Right atrium auricular region (tissue), 2 donors: ENCODE measurements at regions not wholly inside any gene's neighbourhood (a gene's known extent, or its start where the extent isn't known, plus 50 kb on each side); places are given as distances from the start of the nearest gene placed in this dataset.
"Not testable (repeated sequence)": the region's sequence is repeated elsewhere in the genome, so short reads cannot be mapped to it uniquely, and the experiment has no call there.

Source experiments
- DNase-seq: peaks from one replicate; pipeline ENCODE4 v3.0.0-alpha.2; 2019; ENCODE audit warnings: low spot score
- H3K27ac ChIP-seq, 2 donors: fragments of 200-600 bp; sonication (generic); 1 replicate in 1 of 2; 2 replicates in 1 of 2; pipeline ENCODE4 v1.5.1; 2016 to 2019
- H3K27me3 ChIP-seq, 2 donors: fragments of 200-600 bp; sonication (generic); one replicate each; pipeline versions ENCODE4 v1.5.1 to v1.6.0; 2017 to 2019
- H3K36me3 ChIP-seq: fragments of 200-600 bp; sonication (generic); one replicate; pipeline ENCODE4 v1.5.1; 2016
- H3K4me1 ChIP-seq, 2 donors: fragments of 200-600 bp; sonication (generic); one replicate each; pipeline versions ENCODE4 v1.5.1 to v1.6.0; 2017 to 2019
- H3K4me3 ChIP-seq, 2 donors: fragments of 200-600 bp; sonication (generic); 1 replicate in 1 of 2; 2 replicates in 1 of 2; pipeline ENCODE4 v1.5.1; 2017 to 2019; ENCODE audit warnings: mild to moderate bottlenecking in 1 of 2, moderate library complexity in 1 of 2
- H3K9me3 ChIP-seq, 2 donors: fragments of 200-600 bp; sonication (generic); one replicate each; pipeline ENCODE4 v1.5.1; 2019
- TF ChIP-seq, protein P1 (sequence below), 2 donors: fragments of 200-600 bp; sonication (generic); IDR thresholded peaks; one replicate each; pipeline ENCODE4 v1.5.1; 2019; ENCODE audit warnings: antibody characterized with exemption in 2 of 2

DNA sequence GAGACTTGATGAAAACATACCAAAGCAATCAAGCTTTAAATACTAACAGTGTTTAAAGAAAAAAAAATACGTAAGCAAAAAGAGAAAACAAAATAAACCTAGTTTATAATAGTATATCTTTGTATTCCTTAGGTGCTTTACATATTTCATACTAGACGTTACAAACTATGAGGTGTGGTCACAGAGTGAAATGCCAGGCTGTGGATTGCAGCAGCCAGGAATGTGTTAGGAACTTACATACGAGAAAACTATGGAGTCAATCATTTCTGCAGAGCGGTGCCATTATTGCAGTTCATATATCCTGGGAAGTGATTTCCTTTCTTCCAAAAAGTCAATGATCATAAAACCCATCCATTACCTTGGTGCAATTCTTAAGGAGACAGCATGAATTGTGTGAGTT lies 443.6 kb upstream of the GRAMD2B start:
- H3K9me3 ChIP-seq, result no peaks in the 10 kb centered on the region
- H3K27ac ChIP-seq, result no peak overlapping the region
- H3K36me3 ChIP-seq, result no peaks in the 10 kb centered on the region
- DNase-seq, result no peak
- H3K4me1 ChIP-seq, result peaks cover 0 to 10% of the 10 kb centered on the region in 2 donors
- H3K4me3 ChIP-seq, result no peak overlapping the region
- no peaks in the 10 kb centered on the region for H3K27me3 ChIP-seq
- TF ChIP-seq, protein P1, sequence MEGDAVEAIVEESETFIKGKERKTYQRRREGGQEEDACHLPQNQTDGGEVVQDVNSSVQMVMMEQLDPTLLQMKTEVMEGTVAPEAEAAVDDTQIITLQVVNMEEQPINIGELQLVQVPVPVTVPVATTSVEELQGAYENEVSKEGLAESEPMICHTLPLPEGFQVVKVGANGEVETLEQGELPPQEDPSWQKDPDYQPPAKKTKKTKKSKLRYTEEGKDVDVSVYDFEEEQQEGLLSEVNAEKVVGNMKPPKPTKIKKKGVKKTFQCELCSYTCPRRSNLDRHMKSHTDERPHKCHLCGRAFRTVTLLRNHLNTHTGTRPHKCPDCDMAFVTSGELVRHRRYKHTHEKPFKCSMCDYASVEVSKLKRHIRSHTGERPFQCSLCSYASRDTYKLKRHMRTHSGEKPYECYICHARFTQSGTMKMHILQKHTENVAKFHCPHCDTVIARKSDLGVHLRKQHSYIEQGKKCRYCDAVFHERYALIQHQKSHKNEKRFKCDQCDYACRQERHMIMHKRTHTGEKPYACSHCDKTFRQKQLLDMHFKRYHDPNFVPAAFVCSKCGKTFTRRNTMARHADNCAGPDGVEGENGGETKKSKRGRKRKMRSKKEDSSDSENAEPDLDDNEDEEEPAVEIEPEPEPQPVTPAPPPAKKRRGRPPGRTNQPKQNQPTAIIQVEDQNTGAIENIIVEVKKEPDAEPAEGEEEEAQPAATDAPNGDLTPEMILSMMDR (IDR thresholded peaks at IDR 0.05), result no peak

DNA sequence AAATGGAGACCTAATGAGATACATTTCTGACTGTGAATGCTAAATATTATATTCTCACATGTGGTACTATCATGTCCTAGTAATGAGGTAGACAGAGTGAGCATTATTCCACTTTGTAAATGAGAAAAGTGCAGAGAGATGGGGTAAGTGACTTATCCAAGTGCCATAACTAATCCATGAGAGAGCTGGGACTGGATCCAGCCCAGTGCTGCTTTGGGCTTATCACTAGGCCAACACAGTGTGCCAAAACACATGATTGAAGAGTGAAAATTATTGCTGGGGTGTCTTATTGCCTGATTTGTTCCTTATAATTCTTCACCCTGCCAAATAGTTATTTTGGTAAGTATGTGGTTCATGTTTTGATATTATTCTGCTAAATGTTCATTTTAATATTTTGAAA lies 442.2 kb upstream of the GRAMD2B start:
- no peaks in the 10 kb centered on the region for H3K36me3 ChIP-seq
- no peak overlapping the region for H3K27ac ChIP-seq
- no peaks in the 10 kb centered on the region for H3K27me3 ChIP-seq
- no peak overlapping the region for H3K4me3 ChIP-seq
- no peak for DNase-seq
- TF ChIP-seq, protein P1 (IDR thresholded peaks at IDR 0.05), result no peak
- no peaks in the 10 kb centered on the region for H3K9me3 ChIP-seq
- peaks cover 0 to 10% of the 10 kb centered on the region in 2 donors for H3K4me1 ChIP-seq

DNA sequence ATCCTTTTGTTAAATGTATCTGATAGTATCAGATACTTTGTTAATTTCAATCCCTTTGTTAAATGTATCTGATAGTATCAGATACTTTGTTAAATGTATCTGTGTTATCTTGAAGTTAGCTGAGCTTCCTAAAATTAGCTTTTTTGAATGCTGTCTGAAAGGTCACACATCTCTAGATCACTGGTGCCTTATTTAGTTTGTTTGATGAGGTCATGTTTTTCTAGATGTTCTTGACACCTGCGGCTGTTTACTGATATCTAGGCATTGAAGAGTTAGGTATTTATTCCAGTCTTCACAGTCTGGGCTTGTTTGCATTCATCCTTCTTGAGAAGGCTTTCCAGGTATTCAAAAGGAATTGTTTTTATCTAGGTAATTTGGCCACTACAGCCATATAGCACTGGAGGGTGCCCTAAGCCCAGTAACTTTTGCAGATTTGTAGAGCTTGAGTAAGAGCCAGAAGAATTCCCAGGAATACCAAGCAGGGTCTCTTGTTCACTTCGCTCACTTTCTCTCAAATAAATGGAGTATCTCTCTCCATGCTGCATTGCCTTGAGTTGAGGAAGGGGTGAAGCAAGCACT lies 435.4 kb upstream of the GRAMD2B start:
- Histone ChIP-seq H3K4me3 (no peak overlapping the region), H3K27ac (no peak overlapping the region), H3K36me3 (no peaks in the 10 kb centered on the region), H3K4me1 (no peaks in the 10 kb centered on the region), H3K27me3 (no peaks in the 10 kb centered on the region), H3K9me3 (no peaks in the 10 kb centered on the region)
- TF ChIP-seq, protein P1 (IDR thresholded peaks at IDR 0.05), result peak in 1 of 2 donors; percentile 31
- no peak for DNase-seq

DNA sequence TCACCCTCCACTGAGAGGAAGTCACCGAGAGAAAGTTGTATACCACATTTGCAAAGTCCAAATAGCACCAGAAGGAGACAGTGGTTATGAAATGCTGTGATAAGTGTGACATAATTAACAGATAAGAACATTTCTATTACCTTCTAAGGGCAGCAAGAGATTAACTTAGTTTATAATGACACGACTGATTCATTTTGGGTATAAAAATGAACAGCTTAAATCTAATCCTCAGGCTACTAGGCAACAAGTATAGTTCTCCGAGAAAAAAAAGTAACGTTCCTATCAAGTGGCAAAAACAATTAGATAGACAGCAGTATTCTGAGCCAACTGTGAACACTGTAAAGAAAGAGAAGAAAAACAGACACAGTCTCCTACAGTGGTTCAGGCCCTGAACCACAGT lies 431.2 kb upstream of the GRAMD2B start:
- Histone ChIP-seq H3K27ac (peak overlapping the region in 1 of 2 donors; percentile 54), H3K4me3 (no peak overlapping the region), H3K36me3 (no peaks in the 10 kb centered on the region), H3K27me3 (no peaks in the 10 kb centered on the region), H3K9me3 (no peaks in the 10 kb centered on the region), H3K4me1 (no peaks in the 10 kb centered on the region)
- TF ChIP-seq, protein P1 (IDR thresholded peaks at IDR 0.05), result no peak
- no peak for DNase-seq

DNA sequence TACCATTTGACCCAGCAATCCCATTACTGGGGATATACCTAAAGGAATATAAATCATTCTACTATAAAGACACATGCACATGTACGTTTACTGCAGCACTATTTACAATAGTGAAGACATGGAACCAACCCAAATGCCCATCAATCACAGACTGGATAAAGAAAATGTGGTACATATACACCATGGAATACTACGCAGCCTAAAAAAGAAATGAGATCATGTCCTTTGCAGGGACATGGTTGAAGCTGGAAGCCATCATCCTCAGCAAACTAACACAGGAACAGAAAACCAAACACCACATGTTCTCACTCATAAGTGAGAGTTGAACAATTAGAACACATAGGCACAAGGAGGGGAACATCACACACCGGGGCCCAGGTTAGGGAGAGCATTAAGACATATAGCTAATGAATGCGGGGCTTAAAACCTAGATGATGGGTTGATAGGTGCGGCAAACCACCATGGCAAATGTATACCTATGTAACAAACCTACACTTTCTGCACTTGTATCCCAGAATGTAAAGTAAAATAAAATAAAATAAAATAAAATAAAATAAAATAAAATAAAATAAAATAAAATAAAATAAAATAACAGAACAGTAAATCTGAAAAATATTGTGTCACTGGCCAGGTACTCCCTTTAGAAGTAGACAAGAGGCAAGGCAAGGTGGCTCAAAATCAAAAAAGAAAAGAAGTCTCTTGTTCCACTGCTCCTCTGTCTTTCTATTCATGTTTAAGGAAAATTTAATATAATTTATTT lies 423.8 kb upstream of the GRAMD2B start:
- H3K27me3 ChIP-seq, H3K36me3 ChIP-seq, H3K9me3 ChIP-seq, DNase-seq, H3K4me3 ChIP-seq, H3K27ac ChIP-seq: not testable (repeated sequence)
- H3K4me1 ChIP-seq, result peaks cover 0 to 31% of the 10 kb centered on the region in 2 donors

DNA sequence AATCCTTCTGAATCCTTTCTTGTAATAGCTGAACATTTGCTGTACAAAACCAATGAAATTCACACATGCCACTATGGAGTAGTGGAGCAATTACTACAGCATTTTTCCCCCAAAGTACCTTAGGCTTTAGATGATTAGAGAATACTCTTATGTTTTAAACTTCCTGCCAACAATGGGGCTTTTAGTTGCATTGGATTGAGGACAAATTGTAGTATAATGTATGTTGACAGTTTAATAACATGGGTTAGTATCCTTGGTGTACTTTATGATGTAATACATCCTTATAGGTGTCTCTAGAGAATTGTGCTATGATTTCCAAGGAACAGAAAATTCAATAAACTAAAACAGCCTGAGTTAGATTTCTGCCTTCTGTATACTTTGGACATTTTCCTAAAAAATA lies 422.7 kb upstream of the GRAMD2B start:
- no peaks in the 10 kb centered on the region for H3K9me3 ChIP-seq
- no peak for DNase-seq
- H3K4me1 ChIP-seq, result peaks cover 0 to 35% of the 10 kb centered on the region in 2 donors
- H3K27ac ChIP-seq, result no peak overlapping the region
- no peaks in the 10 kb centered on the region for H3K27me3 ChIP-seq
- TF ChIP-seq, protein P1 (IDR thresholded peaks at IDR 0.05), result no peak
- H3K4me3 ChIP-seq, result no peak overlapping the region
- H3K36me3 ChIP-seq, result no peaks in the 10 kb centered on the region
